ENCODE measurements at regions not wholly inside any gene's neighbourhood (a gene's known extent, or its start where the extent isn't known, plus 50 kb on each side); places are given as distances from the start of the nearest gene placed in this dataset.

DNA sequence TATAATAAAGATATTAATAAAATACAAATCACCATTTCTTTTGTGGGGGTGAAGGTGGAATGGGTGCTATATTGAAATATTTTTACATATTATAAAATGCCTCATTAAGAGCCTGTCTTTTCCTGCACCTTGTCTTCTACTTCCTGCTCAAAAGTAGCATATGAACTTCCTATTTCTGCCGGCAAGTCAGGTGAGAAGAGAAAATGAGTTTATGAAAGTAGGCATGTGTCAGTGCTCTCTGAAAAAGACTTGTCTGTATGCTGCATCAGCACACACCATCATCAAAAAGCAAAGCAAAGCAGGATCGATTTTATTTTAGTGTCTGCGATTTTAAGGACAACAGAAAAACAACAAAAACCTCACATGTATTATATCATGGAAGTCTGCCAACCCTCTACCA is 114.2 kb downstream of the RAP2A start:
- DNase-seq (ENCODE audit: low spot score) = no peak
- TF ChIP-seq, protein P1, sequence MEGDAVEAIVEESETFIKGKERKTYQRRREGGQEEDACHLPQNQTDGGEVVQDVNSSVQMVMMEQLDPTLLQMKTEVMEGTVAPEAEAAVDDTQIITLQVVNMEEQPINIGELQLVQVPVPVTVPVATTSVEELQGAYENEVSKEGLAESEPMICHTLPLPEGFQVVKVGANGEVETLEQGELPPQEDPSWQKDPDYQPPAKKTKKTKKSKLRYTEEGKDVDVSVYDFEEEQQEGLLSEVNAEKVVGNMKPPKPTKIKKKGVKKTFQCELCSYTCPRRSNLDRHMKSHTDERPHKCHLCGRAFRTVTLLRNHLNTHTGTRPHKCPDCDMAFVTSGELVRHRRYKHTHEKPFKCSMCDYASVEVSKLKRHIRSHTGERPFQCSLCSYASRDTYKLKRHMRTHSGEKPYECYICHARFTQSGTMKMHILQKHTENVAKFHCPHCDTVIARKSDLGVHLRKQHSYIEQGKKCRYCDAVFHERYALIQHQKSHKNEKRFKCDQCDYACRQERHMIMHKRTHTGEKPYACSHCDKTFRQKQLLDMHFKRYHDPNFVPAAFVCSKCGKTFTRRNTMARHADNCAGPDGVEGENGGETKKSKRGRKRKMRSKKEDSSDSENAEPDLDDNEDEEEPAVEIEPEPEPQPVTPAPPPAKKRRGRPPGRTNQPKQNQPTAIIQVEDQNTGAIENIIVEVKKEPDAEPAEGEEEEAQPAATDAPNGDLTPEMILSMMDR (IDR thresholded peaks at IDR 0.05; ENCODE audit: extremely low read depth, missing control alignments) = no peak

DNA sequence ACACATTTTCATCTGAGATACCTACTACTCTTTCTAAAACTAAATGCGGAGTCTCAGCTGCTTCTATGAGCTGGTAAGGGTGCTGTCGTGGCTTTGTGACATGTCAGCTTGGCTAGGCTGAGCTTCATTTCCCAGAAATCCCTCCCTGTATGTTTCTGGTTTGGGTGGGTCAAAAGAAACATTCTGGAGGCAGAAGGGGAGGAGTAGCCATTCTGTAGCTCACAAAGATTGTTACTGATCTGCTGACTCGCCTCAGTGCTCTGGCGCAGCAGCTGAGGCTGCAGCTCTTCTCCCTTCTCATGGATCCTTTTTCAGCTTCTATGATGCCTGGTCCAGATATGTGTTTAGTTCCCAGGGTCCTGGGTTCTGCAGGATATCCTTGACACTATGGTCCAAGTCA is 114.7 kb downstream of the RAP2A start:
- TF ChIP-seq, protein P1 (IDR thresholded peaks at IDR 0.05; ENCODE audit: extremely low read depth, missing control alignments) = no peak
- no peak for DNase-seq (ENCODE audit: low spot score)

DNA sequence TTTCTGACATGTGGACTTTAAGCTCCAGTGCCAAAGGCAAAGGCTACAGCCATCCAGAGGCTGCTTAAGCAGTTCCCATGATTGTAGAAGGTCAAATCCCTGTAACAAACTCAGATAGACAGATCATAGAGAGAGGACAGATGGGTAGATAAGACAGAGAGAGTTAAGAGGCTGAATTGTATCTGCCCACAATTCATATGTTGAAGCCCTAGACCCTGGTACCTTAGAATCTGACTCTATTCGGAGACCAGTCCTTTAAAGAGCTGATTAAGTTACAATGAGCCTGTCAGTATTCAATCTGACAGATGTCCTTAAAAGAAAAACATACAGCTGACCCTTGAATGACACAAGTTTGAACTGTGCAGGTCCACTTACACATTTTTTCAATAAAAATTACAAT is 115.2 kb downstream of the RAP2A start:
- TF ChIP-seq, protein P1 (IDR thresholded peaks at IDR 0.05; ENCODE audit: extremely low read depth, missing control alignments) = no peak
- no peak for DNase-seq (ENCODE audit: low spot score)

DNA sequence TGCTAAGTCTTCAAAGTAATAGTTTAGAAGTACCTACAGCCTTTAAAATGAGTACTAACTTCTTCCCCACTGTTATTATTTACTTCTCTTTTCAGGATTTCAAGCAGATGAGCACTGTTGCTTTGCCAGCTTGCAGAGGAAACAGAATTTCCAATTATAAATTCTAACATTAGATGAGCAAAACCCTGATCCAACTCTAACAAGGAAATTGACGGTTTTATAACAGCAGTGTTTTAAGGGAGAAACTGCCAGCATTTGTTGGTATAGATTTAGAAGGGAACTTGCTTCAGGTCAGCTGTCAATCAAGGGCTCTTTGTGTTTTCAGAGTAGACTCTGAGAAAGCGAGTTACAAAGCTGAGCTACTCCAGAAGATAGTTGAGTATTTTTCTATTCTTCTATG is 120.5 kb downstream of the RAP2A start:
- no peak for DNase-seq (ENCODE audit: low spot score)
- TF ChIP-seq, protein P1 (IDR thresholded peaks at IDR 0.05; ENCODE audit: extremely low read depth, missing control alignments) = no peak

DNA sequence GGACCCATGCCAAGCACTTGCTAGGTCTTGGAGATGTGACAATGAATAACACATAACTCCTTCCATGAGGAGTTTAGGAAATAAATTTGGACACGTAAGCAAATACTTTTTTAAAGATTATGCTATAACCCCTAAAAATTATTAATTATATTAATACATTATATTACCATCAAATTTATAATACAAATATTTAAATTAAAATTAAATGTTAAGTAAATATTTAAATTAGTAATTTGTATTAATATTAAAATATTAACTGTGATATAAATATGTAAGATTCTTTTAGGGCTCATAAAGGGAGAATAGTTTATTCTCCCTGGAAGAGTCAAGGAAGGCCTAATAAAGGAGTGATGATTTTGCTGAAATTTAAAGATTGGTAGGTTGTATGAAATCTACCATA is 121.1 kb downstream of the RAP2A start:
- DNase-seq (ENCODE audit: low spot score) = no peak
- TF ChIP-seq, protein P1 (IDR thresholded peaks at IDR 0.05; ENCODE audit: extremely low read depth, missing control alignments) = no peak

DNA sequence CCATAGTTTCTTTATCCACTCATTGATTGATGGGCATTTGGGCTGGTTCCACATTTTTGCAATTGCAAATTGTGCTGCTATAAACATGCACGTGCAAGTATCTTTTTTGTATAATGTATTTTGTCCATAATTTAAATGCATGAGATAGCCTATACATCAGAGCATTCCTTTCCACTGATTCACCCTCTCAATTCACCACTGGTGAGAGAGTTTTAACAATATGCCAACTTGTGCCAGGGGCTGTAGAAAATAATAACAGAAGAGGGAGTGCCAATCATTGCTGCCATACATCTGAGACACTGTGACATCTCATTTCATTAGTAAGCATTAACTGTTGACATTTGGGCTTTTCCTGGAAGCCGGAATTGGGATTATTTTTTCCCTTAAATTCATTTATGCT is 125.1 kb downstream of the RAP2A start:
- no peak for DNase-seq (ENCODE audit: low spot score)
- TF ChIP-seq, protein P1 (IDR thresholded peaks at IDR 0.05; ENCODE audit: extremely low read depth, missing control alignments) = no peak

DNA sequence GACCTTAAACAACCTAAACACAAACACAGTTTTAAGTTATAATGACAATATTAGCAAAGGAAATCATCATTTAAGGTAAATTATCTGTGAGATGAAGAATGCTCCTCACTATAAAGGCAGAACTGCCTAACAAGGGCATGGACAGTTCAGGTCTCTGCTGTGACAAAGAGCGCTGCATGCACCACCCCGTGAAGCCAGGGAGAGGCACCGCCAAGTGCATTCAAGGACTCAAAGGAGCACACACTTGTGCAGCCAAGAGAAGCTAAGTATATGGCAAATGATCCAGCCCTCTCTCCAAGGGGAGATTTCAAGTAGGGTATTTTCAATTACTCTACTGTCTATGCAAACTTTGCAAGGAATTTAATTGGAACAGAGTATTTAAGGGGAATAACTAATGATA is 126.0 kb downstream of the RAP2A start:
- DNase-seq (ENCODE audit: low spot score) = no peak
- TF ChIP-seq, protein P1 (IDR thresholded peaks at IDR 0.05; ENCODE audit: extremely low read depth, missing control alignments) = no peak
